ENCODE measurements at regions not wholly inside any gene's neighbourhood (a gene's known extent, or its start where the extent isn't known, plus 50 kb on each side); places are given as distances from the start of the nearest gene placed in this dataset.

DNA sequence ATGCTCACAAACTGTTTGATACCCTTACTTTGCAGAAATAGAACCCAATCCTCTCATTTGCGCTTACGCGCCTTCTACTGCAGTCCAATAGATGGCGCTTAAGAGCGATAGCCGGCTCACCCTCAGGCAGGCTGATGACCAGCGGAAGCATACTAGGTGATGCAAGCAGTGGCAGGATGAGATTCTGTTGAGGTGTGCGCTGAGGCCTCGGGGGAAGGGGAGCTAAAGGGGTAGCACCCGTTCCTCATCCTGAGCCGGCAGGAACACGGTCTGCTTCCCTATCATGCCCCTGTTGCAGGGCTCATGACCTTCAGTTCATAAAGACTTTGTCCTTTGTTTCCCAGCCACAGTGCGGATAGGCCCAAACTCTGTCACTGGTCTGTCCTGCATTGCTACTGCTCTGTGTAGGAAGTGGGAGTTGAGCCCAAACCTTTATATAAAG, 628.9 kb downstream of the TLL1 start:
- Histone ChIP-seq H3K9me3 (ENCODE audit: control insufficient read depth, insufficient read depth, low read length) (no peaks in the 10 kb centered on the region), H3K9ac (ENCODE audit: low read depth, low read length) (no peak overlapping the region), H3K4me1 (ENCODE audit: control insufficient read depth, insufficient read depth, low read length) (peaks cover 12% of the 10 kb centered on the region), H3K27me3 (ENCODE audit: control insufficient read depth, insufficient read depth, low read length) (no peaks in the 10 kb centered on the region), H3K36me3 (ENCODE audit: control insufficient read depth, insufficient read depth, low read length) (no peaks in the 10 kb centered on the region), H3K4me3 (ENCODE audit: low read depth, low read length) (no peak overlapping the region)

DNA sequence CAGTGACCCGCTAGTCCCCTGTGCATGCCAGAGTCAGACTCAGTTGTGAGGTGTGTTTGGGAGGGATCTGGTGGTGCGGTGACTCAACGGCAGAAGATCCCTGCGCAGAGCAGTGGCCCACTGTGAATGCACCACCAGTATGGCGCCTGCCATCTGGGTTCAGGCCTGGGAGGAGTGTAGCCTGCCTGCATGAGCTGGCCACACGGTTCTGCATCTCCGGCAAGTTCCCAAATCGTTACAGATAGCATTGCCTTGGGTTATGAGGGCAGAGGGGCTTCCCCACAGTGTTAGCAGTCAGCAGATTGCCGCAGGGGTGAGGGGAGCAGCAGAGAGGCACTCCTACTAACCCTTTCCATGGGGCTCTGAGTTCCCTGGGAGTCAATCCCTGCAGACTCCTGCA, 629.6 kb downstream of the TLL1 start:
- H3K4me1 ChIP-seq (ENCODE audit: control insufficient read depth, insufficient read depth, low read length): peaks cover 12% of the 10 kb centered on the region
- no peak overlapping the region for H3K4me3 ChIP-seq (ENCODE audit: low read depth, low read length)
- no peaks in the 10 kb centered on the region for H3K36me3 ChIP-seq (ENCODE audit: control insufficient read depth, insufficient read depth, low read length)
- H3K9ac ChIP-seq (ENCODE audit: low read depth, low read length): no peak overlapping the region
- no peaks in the 10 kb centered on the region for H3K27me3 ChIP-seq (ENCODE audit: control insufficient read depth, insufficient read depth, low read length)
- H3K9me3 ChIP-seq (ENCODE audit: control insufficient read depth, insufficient read depth, low read length): no peaks in the 10 kb centered on the region

DNA sequence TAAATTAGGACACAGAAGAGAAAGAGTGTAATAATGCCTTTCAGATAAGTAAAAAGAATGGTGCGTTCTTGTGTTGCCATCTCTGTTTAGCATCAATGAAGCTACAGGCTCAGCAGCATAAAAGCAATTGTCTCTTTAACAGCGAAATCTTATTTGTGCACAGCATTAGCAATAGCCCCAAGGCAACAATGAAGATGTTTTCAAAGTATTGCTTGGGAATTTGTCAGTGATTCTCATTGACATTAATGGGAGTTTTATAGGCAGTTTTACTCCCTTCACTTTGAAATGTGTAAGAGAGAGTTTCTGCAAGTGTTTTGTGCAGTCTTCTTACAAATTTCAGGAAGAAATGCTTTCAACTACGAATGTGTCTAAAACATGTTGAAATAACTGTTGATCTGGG, 633.0 kb downstream of the TLL1 start:
- H3K27me3 ChIP-seq (ENCODE audit: control insufficient read depth, insufficient read depth, low read length): no peaks in the 10 kb centered on the region
- no peak overlapping the region for H3K9ac ChIP-seq (ENCODE audit: low read depth, low read length)
- no peaks in the 10 kb centered on the region for H3K9me3 ChIP-seq (ENCODE audit: control insufficient read depth, insufficient read depth, low read length)
- H3K36me3 ChIP-seq (ENCODE audit: control insufficient read depth, insufficient read depth, low read length): no peaks in the 10 kb centered on the region
- peaks cover 6% of the 10 kb centered on the region for H3K4me1 ChIP-seq (ENCODE audit: control insufficient read depth, insufficient read depth, low read length)
- no peak overlapping the region for H3K4me3 ChIP-seq (ENCODE audit: low read depth, low read length)

DNA sequence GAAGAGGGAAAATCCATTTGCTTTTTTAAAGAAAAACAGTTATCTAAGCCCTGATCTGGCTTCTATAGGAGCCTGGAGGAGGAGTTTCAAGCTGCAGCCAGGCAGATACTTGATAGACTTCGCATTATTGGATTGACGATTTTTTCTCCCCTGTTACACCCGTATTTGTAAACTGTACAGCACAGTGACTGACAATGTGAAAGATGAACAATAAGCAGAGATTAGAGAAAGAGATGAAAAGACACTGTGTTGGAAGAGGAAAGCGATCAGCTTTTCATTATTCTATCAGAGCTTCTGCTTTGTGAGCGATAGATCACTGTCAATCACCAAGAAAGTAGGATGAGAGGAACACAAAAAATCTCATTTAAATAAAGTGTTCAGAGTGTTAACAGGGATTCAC, 639.2 kb downstream of the TLL1 start:
- no peaks in the 10 kb centered on the region for H3K27me3 ChIP-seq (ENCODE audit: control insufficient read depth, insufficient read depth, low read length)
- no peak overlapping the region for H3K9ac ChIP-seq (ENCODE audit: low read depth, low read length)
- no peaks in the 10 kb centered on the region for H3K9me3 ChIP-seq (ENCODE audit: control insufficient read depth, insufficient read depth, low read length)
- no peak overlapping the region for H3K4me3 ChIP-seq (ENCODE audit: low read depth, low read length)
- H3K36me3 ChIP-seq (ENCODE audit: control insufficient read depth, insufficient read depth, low read length): no peaks in the 10 kb centered on the region
- no peaks in the 10 kb centered on the region for H3K4me1 ChIP-seq (ENCODE audit: control insufficient read depth, insufficient read depth, low read length)

DNA sequence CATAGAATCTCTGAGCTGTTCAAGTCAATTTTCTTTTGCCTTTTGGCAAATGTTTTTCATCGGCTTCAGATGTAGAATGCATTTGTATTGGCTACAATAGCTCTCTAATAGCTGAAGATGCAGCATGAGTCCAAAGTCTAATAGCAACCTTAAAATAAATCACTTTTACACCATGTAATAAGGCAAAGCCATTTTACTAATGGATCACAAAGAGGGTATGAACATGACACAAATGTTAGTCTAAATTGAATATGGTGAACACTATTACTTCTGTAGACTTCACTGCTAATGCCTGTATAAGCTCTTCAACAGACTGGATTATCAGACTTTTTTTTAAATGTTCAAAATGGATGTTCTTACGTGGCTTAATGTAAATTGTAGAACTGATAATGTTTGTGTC, 645.3 kb downstream of the TLL1 start:
- no peaks in the 10 kb centered on the region for H3K4me1 ChIP-seq (ENCODE audit: control insufficient read depth, insufficient read depth, low read length)
- H3K27me3 ChIP-seq (ENCODE audit: control insufficient read depth, insufficient read depth, low read length): no peaks in the 10 kb centered on the region
- no peaks in the 10 kb centered on the region for H3K36me3 ChIP-seq (ENCODE audit: control insufficient read depth, insufficient read depth, low read length)
- no peak overlapping the region for H3K4me3 ChIP-seq (ENCODE audit: low read depth, low read length)
- no peaks in the 10 kb centered on the region for H3K9me3 ChIP-seq (ENCODE audit: control insufficient read depth, insufficient read depth, low read length)
- no peak overlapping the region for H3K9ac ChIP-seq (ENCODE audit: low read depth, low read length)

DNA sequence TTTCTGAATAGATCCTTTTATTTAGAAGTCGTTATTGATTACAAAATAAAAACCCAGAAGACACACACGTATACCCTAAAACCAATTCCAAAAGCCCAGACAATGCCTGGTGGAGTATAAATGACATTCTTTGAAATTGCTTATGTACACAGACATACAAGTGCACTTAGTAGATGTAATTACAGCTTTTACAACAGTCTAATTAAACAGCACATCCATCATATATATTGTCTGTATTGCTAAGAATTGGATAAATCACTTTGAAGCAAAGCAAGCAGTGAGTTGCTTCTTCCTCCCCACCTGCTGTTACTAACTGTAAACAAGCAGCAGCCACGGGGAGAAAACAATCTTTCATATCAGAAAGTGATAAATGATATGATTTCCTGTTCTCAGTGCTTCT, 645.7 kb downstream of the TLL1 start:
- Histone ChIP-seq H3K9ac (ENCODE audit: low read depth, low read length) (no peak overlapping the region), H3K4me3 (ENCODE audit: low read depth, low read length) (no peak overlapping the region), H3K4me1 (ENCODE audit: control insufficient read depth, insufficient read depth, low read length) (no peaks in the 10 kb centered on the region), H3K36me3 (ENCODE audit: control insufficient read depth, insufficient read depth, low read length) (no peaks in the 10 kb centered on the region), H3K27me3 (ENCODE audit: control insufficient read depth, insufficient read depth, low read length) (no peaks in the 10 kb centered on the region), H3K9me3 (ENCODE audit: control insufficient read depth, insufficient read depth, low read length) (no peaks in the 10 kb centered on the region)

DNA sequence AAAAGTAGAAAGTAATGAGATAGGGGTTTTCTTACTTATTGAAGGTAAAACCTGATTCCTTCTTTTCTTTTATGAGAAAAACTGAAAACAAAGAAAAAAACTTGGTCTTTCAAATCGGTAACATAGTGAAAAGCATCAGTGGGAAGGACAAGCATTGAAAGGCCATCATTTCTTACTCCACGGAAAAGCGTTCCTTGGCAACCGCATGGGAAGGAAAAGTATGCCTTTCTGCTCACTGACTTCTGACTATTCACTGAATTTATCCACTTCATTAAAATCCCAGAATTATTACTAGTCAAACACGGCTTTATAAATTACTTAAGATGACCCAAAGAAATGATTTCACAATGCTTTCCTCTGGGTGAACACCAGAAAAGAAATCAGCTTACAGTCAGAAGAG, 646.7 kb downstream of the TLL1 start:
- Histone ChIP-seq H3K27me3 (ENCODE audit: control insufficient read depth, insufficient read depth, low read length) (no peaks in the 10 kb centered on the region), H3K9me3 (ENCODE audit: control insufficient read depth, insufficient read depth, low read length) (no peaks in the 10 kb centered on the region), H3K4me1 (ENCODE audit: control insufficient read depth, insufficient read depth, low read length) (no peaks in the 10 kb centered on the region), H3K36me3 (ENCODE audit: control insufficient read depth, insufficient read depth, low read length) (no peaks in the 10 kb centered on the region), H3K9ac (ENCODE audit: low read depth, low read length) (no peak overlapping the region), H3K4me3 (ENCODE audit: low read depth, low read length) (no peak overlapping the region)

DNA sequence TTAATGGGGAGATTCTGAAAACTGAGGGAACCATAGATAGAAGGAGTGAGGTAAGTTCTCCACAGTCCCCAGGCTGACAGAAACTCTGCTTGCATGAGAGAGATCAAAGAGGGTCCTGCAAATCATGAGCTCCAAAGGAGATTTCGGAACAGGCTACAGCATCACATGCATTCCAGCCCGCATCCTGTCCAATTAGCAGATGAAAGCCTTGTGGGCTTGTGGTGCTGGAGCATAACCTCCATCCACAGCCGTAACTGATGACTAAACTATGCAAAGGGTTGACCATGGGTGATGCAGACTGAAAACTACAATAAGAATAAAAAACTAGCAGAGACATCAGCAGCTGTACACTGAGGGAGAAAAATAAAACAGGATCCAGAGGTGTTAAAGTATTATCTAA, 654.5 kb downstream of the TLL1 start:
- Histone ChIP-seq H3K4me3 (ENCODE audit: low read depth, low read length) (no peak overlapping the region), H3K9me3 (ENCODE audit: control insufficient read depth, insufficient read depth, low read length) (no peaks in the 10 kb centered on the region), H3K4me1 (ENCODE audit: control insufficient read depth, insufficient read depth, low read length) (peaks cover 13% of the 10 kb centered on the region), H3K27me3 (ENCODE audit: control insufficient read depth, insufficient read depth, low read length) (no peaks in the 10 kb centered on the region), H3K9ac (ENCODE audit: low read depth, low read length) (no peak overlapping the region), H3K36me3 (ENCODE audit: control insufficient read depth, insufficient read depth, low read length) (no peaks in the 10 kb centered on the region)

DNA sequence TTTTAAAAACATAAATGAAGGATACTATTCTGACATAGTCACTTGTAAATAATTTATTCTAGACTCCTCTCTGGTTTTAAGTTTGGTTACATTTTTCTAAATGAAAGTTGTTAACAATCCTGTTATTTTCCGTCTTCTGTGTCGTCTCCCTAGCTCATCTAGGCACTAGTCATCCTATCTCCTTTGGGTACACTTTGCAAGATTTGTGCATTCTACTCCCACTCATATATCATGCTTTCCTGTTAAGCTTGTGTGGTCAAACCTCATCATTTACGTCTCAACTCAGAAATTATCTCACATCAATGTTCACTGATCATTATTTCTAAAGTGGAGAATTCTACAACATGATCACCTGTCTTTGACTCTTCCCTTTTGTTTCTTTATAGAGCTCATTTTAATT, 658.7 kb downstream of the TLL1 start:
- Histone ChIP-seq H3K4me3 (ENCODE audit: low read depth, low read length) (no peak overlapping the region), H3K9me3 (ENCODE audit: control insufficient read depth, insufficient read depth, low read length) (no peaks in the 10 kb centered on the region), H3K4me1 (ENCODE audit: control insufficient read depth, insufficient read depth, low read length) (peaks cover 10% of the 10 kb centered on the region), H3K9ac (ENCODE audit: low read depth, low read length) (no peak overlapping the region), H3K36me3 (ENCODE audit: control insufficient read depth, insufficient read depth, low read length) (no peaks in the 10 kb centered on the region), H3K27me3 (ENCODE audit: control insufficient read depth, insufficient read depth, low read length) (no peaks in the 10 kb centered on the region)

DNA sequence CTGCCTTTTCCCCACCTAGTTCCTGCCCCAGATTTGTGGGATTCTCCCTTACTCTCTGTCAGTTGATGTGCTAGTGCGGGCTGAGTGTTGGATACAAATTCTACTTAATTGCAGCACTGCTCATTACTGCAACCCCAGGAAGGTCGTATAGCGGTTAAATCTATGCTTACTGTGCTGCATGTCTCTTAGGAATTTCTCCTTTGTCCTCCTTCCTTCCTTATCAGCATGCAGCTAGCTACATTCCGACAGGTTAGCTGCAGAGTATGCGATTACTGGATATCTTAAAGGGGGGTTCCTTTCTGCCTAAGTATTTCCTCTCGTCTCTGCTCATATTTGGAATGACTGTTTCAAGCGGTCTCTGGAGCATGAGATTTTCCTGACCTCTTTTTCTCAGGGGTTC, 662.8 kb downstream of the TLL1 start:
- no peaks in the 10 kb centered on the region for H3K9me3 ChIP-seq (ENCODE audit: control insufficient read depth, insufficient read depth, low read length)
- no peak overlapping the region for H3K9ac ChIP-seq (ENCODE audit: low read depth, low read length)
- H3K4me3 ChIP-seq (ENCODE audit: low read depth, low read length): no peak overlapping the region
- no peaks in the 10 kb centered on the region for H3K27me3 ChIP-seq (ENCODE audit: control insufficient read depth, insufficient read depth, low read length)
- H3K4me1 ChIP-seq (ENCODE audit: control insufficient read depth, insufficient read depth, low read length): no peaks in the 10 kb centered on the region
- no peaks in the 10 kb centered on the region for H3K36me3 ChIP-seq (ENCODE audit: control insufficient read depth, insufficient read depth, low read length)

DNA sequence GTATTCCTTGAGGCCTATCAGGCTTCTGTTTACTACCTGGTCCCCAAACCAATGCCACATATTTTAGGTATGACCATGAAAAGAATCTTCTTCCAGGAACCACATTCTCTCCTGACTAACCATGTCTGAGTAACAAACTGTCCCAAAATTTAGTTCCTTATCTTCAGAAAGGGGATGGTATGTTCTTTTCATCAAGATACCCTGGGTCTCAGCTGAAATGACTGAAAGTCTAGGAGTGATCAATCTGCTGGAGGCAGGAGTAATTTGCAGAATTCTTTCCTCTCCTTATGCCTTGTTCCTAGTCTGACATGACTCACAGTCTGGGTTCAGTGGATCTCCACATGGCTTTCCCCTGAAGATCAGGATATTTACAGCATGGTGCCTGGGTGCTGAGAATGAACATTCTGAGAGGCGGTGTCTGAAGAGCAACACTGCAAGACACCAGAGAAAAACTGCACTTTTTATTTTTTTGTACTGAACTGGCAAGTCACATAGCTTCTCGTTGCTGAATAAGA, 665.5 kb downstream of the TLL1 start:
- no peaks in the 10 kb centered on the region for H3K36me3 ChIP-seq (ENCODE audit: control insufficient read depth, insufficient read depth, low read length)
- H3K9me3 ChIP-seq (ENCODE audit: control insufficient read depth, insufficient read depth, low read length): no peaks in the 10 kb centered on the region
- no peaks in the 10 kb centered on the region for H3K27me3 ChIP-seq (ENCODE audit: control insufficient read depth, insufficient read depth, low read length)
- H3K9ac ChIP-seq (ENCODE audit: low read depth, low read length): no peak overlapping the region
- H3K4me3 ChIP-seq (ENCODE audit: low read depth, low read length): no peak overlapping the region
- no peaks in the 10 kb centered on the region for H3K4me1 ChIP-seq (ENCODE audit: control insufficient read depth, insufficient read depth, low read length)

DNA sequence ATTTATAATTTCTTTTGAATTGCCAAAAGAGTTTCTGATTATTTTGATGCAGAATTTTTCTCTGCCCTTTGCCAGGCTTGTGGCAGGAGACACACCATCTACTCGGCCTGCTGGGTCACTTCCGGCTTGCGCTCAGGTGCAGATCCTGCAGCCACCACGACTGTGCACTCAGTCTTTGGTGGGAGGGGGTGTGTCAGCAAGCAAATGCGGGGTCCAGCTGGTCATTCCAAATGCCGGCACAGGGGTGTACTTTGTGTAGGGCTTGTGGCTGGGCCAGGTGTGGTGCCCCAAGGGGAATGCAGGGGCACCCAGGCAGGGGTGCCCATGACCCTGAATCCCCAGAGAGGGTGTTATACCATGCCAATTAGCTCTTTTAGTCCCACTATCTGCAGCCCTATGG, 673.0 kb downstream of the TLL1 start:
- Histone ChIP-seq H3K9me3 (ENCODE audit: control insufficient read depth, insufficient read depth, low read length) (no peaks in the 10 kb centered on the region), H3K36me3 (ENCODE audit: control insufficient read depth, insufficient read depth, low read length) (no peaks in the 10 kb centered on the region), H3K27me3 (ENCODE audit: control insufficient read depth, insufficient read depth, low read length) (no peaks in the 10 kb centered on the region), H3K9ac (ENCODE audit: low read depth, low read length) (no peak overlapping the region), H3K4me1 (ENCODE audit: control insufficient read depth, insufficient read depth, low read length) (no peaks in the 10 kb centered on the region), H3K4me3 (ENCODE audit: low read depth, low read length) (no peak overlapping the region)

DNA sequence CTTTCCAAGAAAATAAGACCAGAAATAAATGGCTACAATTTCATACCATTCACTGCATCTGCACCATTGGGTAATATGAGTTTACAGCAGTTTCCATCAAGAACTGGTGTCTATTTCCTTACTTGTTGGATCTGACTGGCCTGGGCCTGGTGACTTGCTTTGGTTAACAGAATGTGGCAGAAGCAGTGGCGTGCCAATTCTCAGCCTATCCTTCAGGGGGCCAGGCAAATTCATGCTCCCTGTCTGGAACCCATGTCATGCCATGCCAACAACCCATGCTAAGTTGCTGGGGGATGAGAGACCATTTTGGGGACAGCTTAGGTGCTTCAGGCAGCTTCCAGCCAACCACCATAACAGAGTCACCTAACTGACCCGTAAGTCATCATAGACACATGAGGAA, 656.7 kb downstream of the SPOCK3 start:
- H3K36me3 ChIP-seq (ENCODE audit: control insufficient read depth, insufficient read depth, low read length): no peaks in the 10 kb centered on the region
- H3K4me1 ChIP-seq (ENCODE audit: control insufficient read depth, insufficient read depth, low read length): no peaks in the 10 kb centered on the region
- H3K9me3 ChIP-seq (ENCODE audit: control insufficient read depth, insufficient read depth, low read length): no peaks in the 10 kb centered on the region
- H3K9ac ChIP-seq (ENCODE audit: low read depth, low read length): no peak overlapping the region
- H3K27me3 ChIP-seq (ENCODE audit: control insufficient read depth, insufficient read depth, low read length): no peaks in the 10 kb centered on the region
- H3K4me3 ChIP-seq (ENCODE audit: low read depth, low read length): no peak overlapping the region
